ENCODE measurements at regions not wholly inside any gene's neighbourhood (a gene's known extent, or its start where the extent isn't known, plus 50 kb on each side); places are given as distances from the start of the nearest gene placed in this dataset.

DNA sequence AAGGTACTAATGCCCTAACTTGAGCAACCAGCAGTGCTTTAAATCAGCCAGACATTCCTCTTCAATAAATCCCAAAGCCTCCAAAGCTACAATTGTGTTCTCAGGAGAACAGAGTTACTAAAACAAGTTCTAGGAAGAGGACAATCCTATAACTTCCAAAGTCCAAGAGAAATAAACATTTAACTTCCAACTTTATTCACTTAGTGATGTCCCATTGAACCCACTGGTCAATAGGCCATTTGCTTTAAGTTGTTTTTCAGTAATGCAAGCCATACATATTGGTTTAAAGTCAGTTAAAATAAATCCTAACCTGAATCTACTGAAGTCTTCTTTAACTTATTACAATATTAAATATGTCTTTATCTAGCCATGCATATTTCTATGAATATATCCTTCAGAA lies 165.4 kb downstream of the PAWR start:
- Histone ChIP-seq H3K79me2 (ENCODE audit: control insufficient read depth, insufficient read depth, low read length) (no peaks in the 10 kb centered on the region), H3K27ac (ENCODE audit: control insufficient read depth, insufficient read depth) (no peak overlapping the region), H3K36me3 (ENCODE audit: control insufficient read depth in 2 of 2, insufficient read depth in 2 of 2, low read length in 1 of 2) (no peaks in the 10 kb centered on the region), H4K20me1 (ENCODE audit: control insufficient read depth, insufficient read depth) (no peaks in the 10 kb centered on the region), H3K4me3 (no peak overlapping the region), H3K4me1 (ENCODE audit: control insufficient read depth, insufficient read depth, low read length) (no peaks in the 10 kb centered on the region), H3K4me2 (ENCODE audit: control insufficient read depth, insufficient read depth) (no peak overlapping the region), H3K9ac (ENCODE audit: control insufficient read depth, insufficient read depth, low read length) (no peak overlapping the region), H3K27me3 (replicated peaks in 1 of 2; ENCODE audit: control insufficient read depth in 2 of 2, insufficient read depth in 2 of 2, low read length in 1 of 2) (no peaks in the 10 kb centered on the region), H2AFZ (ENCODE audit: control insufficient read depth, low read depth, low read length) (no peak overlapping the region), H3K9me3 (replicated peaks; ENCODE audit: control insufficient read depth, insufficient read depth, low read length) (no peaks in the 10 kb centered on the region)
- SMC1A ChIA-PET (ENCODE audit: uncharacterized antibody, unreplicated experiment), result no interaction called here
- DNase-seq (ENCODE audit: low read depth, low spot score), result no peak
- POLR2A ChIA-PET, result no interaction called here
- CTCF ChIA-PET, result no interaction called here
- no TSS peak for BruUV-seq (replicated peaks)
- RAD21 ChIA-PET (ENCODE audit: unreplicated experiment), result no interaction called here
- FAIRE-seq, result no peak
- in situ Hi-C loops (cut with MboI) (no loop called here), intact Hi-C loops (cut with micrococcal nuclease; ENCODE audit: unreplicated experiment) (no loop called here)
- TF ChIP-seq, protein P1, sequence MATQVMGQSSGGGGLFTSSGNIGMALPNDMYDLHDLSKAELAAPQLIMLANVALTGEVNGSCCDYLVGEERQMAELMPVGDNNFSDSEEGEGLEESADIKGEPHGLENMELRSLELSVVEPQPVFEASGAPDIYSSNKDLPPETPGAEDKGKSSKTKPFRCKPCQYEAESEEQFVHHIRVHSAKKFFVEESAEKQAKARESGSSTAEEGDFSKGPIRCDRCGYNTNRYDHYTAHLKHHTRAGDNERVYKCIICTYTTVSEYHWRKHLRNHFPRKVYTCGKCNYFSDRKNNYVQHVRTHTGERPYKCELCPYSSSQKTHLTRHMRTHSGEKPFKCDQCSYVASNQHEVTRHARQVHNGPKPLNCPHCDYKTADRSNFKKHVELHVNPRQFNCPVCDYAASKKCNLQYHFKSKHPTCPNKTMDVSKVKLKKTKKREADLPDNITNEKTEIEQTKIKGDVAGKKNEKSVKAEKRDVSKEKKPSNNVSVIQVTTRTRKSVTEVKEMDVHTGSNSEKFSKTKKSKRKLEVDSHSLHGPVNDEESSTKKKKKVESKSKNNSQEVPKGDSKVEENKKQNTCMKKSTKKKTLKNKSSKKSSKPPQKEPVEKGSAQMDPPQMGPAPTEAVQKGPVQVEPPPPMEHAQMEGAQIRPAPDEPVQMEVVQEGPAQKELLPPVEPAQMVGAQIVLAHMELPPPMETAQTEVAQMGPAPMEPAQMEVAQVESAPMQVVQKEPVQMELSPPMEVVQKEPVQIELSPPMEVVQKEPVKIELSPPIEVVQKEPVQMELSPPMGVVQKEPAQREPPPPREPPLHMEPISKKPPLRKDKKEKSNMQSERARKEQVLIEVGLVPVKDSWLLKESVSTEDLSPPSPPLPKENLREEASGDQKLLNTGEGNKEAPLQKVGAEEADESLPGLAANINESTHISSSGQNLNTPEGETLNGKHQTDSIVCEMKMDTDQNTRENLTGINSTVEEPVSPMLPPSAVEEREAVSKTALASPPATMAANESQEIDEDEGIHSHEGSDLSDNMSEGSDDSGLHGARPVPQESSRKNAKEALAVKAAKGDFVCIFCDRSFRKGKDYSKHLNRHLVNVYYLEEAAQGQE (IDR thresholded peaks at IDR 0.05; ENCODE audit: low read depth, low read length), result no peak
- TF ChIP-seq BRCA1 (IDR thresholded peaks at IDR 0.05; ENCODE audit: low read depth, low read length) (no peak), SUZ12 (IDR thresholded peaks at IDR 0.05; ENCODE audit: unreplicated experiment) (no peak), BCL11A (IDR thresholded peaks at IDR 0.05; ENCODE audit: low read depth, low read length) (no peak), MYB (IDR thresholded peaks at IDR 0.05; ENCODE audit: borderline replicate concordance, low read depth, low read length) (no peak), SMAD1 (IDR thresholded peaks at IDR 0.05; ENCODE audit: low read depth, partially characterized antibody) (no peak), NRF1 (conservative IDR thresholded peaks at IDR 0.05; ENCODE audit: low read depth, low read length) (no peak), JUNB (IDR thresholded peaks at IDR 0.05) (no peak), ZNF384 (IDR thresholded peaks at IDR 0.05; ENCODE audit: borderline replicate concordance, low read depth, low read length) (no peak), TCF7 (IDR thresholded peaks at IDR 0.05; ENCODE audit: borderline replicate concordance) (no peak)
- TF ChIP-seq, protein P2, sequence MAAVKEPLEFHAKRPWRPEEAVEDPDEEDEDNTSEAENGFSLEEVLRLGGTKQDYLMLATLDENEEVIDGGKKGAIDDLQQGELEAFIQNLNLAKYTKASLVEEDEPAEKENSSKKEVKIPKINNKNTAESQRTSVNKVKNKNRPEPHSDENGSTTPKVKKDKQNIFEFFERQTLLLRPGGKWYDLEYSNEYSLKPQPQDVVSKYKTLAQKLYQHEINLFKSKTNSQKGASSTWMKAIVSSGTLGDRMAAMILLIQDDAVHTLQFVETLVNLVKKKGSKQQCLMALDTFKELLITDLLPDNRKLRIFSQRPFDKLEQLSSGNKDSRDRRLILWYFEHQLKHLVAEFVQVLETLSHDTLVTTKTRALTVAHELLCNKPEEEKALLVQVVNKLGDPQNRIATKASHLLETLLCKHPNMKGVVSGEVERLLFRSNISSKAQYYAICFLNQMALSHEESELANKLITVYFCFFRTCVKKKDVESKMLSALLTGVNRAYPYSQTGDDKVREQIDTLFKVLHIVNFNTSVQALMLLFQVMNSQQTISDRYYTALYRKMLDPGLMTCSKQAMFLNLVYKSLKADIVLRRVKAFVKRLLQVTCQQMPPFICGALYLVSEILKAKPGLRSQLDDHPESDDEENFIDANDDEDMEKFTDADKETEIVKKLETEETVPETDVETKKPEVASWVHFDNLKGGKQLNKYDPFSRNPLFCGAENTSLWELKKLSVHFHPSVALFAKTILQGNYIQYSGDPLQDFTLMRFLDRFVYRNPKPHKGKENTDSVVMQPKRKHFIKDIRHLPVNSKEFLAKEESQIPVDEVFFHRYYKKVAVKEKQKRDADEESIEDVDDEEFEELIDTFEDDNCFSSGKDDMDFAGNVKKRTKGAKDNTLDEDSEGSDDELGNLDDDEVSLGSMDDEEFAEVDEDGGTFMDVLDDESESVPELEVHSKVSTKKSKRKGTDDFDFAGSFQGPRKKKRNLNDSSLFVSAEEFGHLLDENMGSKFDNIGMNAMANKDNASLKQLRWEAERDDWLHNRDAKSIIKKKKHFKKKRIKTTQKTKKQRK (IDR thresholded peaks at IDR 0.05; ENCODE audit: low read depth, low read length), result no peak
- TF ChIP-seq, protein P3, sequence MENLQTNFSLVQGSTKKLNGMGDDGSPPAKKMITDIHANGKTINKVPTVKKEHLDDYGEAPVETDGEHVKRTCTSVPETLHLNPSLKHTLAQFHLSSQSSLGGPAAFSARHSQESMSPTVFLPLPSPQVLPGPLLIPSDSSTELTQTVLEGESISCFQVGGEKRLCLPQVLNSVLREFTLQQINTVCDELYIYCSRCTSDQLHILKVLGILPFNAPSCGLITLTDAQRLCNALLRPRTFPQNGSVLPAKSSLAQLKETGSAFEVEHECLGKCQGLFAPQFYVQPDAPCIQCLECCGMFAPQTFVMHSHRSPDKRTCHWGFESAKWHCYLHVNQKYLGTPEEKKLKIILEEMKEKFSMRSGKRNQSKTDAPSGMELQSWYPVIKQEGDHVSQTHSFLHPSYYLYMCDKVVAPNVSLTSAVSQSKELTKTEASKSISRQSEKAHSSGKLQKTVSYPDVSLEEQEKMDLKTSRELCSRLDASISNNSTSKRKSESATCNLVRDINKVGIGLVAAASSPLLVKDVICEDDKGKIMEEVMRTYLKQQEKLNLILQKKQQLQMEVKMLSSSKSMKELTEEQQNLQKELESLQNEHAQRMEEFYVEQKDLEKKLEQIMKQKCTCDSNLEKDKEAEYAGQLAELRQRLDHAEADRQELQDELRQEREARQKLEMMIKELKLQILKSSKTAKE (IDR thresholded peaks at IDR 0.05; ENCODE audit: low read depth, poor library complexity, severe bottlenecking), result no peak
- no peak for ATAC-seq
